Activated T-cell treated with anti-CD3 and anti-CD28 coated beads, Interleukin-2, amount 50 U/mL, for 72 hours (primary cell): ENCODE measurements at regions not wholly inside any gene's neighbourhood (a gene's known extent, or its start where the extent isn't known, plus 50 kb on each side); places are given as distances from the start of the nearest gene placed in this dataset.

Source experiments
- ATAC-seq, 2 donors: fragments of 150-1000 bp; cut with Tn5 transposase; replicated peaks in 1 of 2; 2 replicates each; pipeline ENCODE4 v1.10.0; 2021; ENCODE audit warnings: moderate library complexity in 2 of 2, mild to moderate bottlenecking in 1 of 2
- DNase-seq, 2 donors: peaks; one replicate each; pipeline ENCODE4 v3.0.0; 2021 to 2022; ENCODE audit warnings: mixed read lengths in 1 of 2
- H3K27ac Mint-ChIP-seq: one replicate; pipeline ENCODE4 v1.8.0; 2022; ENCODE audit warnings: mild to moderate bottlenecking, moderate library complexity, mixed read lengths
- H3K27me3 Mint-ChIP-seq: one replicate; pipeline ENCODE4 v1.8.0; 2022; ENCODE audit warnings: low read depth, mixed read lengths
- H3K36me3 Mint-ChIP-seq, 2 donors: one replicate each; pipeline ENCODE4 v1.8.0; 2022; ENCODE audit warnings: mixed read lengths in 2 of 2, mild to moderate bottlenecking in 1 of 2; ENCODE audit not compliant: insufficient read depth in 2 of 2
- H3K4me1 Mint-ChIP-seq: one replicate; pipeline ENCODE4 v1.8.0; 2022; ENCODE audit warnings: low read depth, mixed read lengths
- H3K4me3 Mint-ChIP-seq, 2 donors: one replicate each; pipeline ENCODE4 v1.8.0; 2022; ENCODE audit warnings: mild to moderate bottlenecking in 2 of 2, mixed read lengths in 2 of 2, moderate library complexity in 2 of 2
- H3K9me3 Mint-ChIP-seq, 2 donors: one replicate each; pipeline ENCODE4 v1.8.0; 2022; ENCODE audit warnings: mixed read lengths in 2 of 2

- H3K27ac Mint-ChIP-seq: no peak overlapping the region
- H3K9me3 Mint-ChIP-seq: no peaks in the 10 kb centered on the region
- no peaks in the 10 kb centered on the region for H3K36me3 Mint-ChIP-seq
- no peak overlapping the region for H3K4me3 Mint-ChIP-seq
- DNase-seq (no peak), ATAC-seq (no peak)
- H3K4me1 Mint-ChIP-seq: no peaks in the 10 kb centered on the region
- H3K27me3 Mint-ChIP-seq: peaks cover 36% of the 10 kb centered on the region
Measured at GRCh38 chr20:63117151-63117550, 98.8 kb downstream of the YTHDF1 start.

- DNase-seq: peak in 1 of 2 donors; percentile 20
- peaks cover 36% of the 10 kb centered on the region for H3K27me3 Mint-ChIP-seq
- no peak overlapping the region for H3K27ac Mint-ChIP-seq
- ATAC-seq: no peak
- no peaks in the 10 kb centered on the region for H3K4me1 Mint-ChIP-seq
- H3K9me3 Mint-ChIP-seq: peaks cover 2% of the 10 kb centered on the region in 2 donors
- no peaks in the 10 kb centered on the region for H3K36me3 Mint-ChIP-seq
- H3K4me3 Mint-ChIP-seq: no peak overlapping the region
Measured at GRCh38 chr20:63116412-63117106, 99.4 kb downstream of the YTHDF1 start.

DNA sequence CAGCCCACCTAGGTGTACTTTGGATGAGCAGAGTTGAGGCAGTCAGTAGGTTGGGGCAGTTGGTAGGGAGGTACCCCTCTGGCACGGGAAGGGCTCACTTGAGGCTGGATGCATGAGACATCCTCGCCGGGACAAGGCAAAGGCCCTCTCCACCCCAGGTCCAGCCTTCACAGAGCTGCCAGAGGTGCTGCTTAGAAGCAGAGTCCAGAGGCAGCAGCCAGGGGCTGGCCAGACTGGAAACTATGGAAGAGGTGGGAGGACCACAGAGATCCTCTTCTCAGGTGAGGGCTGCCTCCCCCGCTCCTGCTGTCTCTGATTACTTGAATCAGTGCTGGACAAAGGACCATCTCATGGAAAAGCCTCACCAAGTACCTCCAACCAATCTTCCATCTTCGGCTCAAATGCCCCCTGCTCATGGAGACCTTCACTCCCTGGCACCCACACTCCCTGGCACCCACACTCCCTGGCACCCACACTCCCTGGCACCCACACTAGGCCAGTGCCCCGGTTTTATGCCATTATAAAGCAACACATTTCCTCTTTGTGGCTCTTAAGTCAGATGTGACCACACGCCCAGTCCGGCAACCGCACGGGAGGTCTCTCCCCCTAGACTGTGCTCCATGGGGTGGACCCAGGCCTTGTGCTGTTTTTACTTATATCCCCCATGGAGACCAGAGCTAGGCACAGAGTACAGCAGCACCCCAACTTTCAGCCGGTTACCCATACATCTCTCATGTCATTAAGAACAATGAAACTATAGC lies 100.1 kb downstream of the YTHDF1 start:
- no peak overlapping the region for H3K4me3 Mint-ChIP-seq
- H3K4me1 Mint-ChIP-seq: no peaks in the 10 kb centered on the region
- H3K27me3 Mint-ChIP-seq: peaks cover 36% of the 10 kb centered on the region

GRCh38 chr20:63114693-63115311 lies 101.1 kb downstream of the YTHDF1 start:
- no peak for DNase-seq
- Mint-ChIP-seq H3K9me3 (peaks cover 2% of the 10 kb centered on the region in 2 donors), H3K36me3 (no peaks in the 10 kb centered on the region), H3K27ac (no peak overlapping the region), H3K4me1 (no peaks in the 10 kb centered on the region), H3K4me3 (no peak overlapping the region), H3K27me3 (peaks cover 36% of the 10 kb centered on the region)
- ATAC-seq: no peak

More for the DNA sequence above, 100.1 kb downstream of the YTHDF1 start:
- Mint-ChIP-seq H3K9me3 (peaks cover 2% of the 10 kb centered on the region in 2 donors), H3K27ac (no peak overlapping the region), H3K36me3 (no peaks in the 10 kb centered on the region)
- ATAC-seq: no peak
- no peak for DNase-seq

DNA sequence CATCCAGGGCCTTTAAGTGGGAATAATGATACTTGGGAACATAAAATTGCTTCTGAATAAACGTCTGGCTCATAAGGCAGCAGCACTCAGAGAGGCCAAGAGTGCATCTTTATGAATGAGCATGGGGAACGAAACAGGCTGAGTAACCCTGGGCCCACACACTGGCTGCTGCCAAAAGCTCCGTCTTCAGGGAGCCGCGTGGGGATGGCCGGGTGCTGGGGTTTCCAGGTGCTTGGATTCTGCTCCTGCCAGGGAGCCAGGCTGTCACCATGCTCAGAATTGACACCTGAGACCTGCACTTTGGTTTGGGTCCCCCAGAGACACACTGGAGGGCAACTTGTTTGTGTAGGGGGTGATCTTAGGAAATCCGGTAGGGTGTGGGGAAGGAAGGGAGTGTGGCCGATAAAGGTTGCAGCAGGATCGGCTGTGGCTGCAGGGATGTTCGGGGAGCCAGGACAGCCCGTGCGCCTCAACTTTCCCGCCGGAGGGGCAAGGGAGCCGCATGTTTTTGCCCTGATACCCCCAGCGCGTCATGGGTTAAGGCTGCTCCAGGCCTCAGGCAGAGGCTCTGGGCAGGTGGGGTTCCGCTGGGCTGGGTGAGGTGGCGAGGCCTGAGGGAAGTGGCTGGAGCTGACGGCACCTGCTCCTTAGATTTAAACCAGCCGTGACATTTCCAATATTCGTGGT lies 101.8 kb downstream of the YTHDF1 start:
- H3K27me3 Mint-ChIP-seq: peaks cover 36% of the 10 kb centered on the region
- H3K4me3 Mint-ChIP-seq: no peak overlapping the region
- H3K27ac Mint-ChIP-seq: no peak overlapping the region
- H3K9me3 Mint-ChIP-seq: peaks cover 2% of the 10 kb centered on the region in 2 donors
- no peaks in the 10 kb centered on the region for H3K36me3 Mint-ChIP-seq
- DNase-seq: no peak
- no peaks in the 10 kb centered on the region for H3K4me1 Mint-ChIP-seq
- no peak for ATAC-seq

GRCh38 chr20:63112491-63113219 lies 103.3 kb downstream of the YTHDF1 start:
- Mint-ChIP-seq H3K36me3 (no peaks in the 10 kb centered on the region), H3K9me3 (peaks cover 2 to 5% of the 10 kb centered on the region in 2 donors), H3K4me3 (no peak overlapping the region), H3K27me3 (peaks cover 36% of the 10 kb centered on the region), H3K27ac (no peak overlapping the region), H3K4me1 (no peaks in the 10 kb centered on the region)
- ATAC-seq (no peak), DNase-seq (no peak)

DNA sequence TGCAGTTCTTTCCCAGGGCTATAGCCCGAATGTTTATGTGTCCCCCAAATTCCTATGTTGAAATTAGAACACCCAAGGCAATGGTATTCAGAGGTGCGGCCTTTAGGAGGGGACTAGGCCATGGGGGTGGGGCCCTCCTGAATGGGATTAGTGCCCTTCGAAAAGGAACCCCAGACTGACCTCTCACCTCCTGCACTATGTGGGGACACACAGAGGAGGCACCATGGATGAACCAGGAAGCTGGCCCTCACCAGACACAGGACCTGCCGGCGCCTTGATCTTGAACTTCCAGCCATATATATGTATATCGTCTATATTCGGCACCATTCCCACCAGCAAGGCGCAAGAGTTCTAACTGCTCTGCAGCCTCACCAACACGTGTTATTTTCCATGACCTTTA lies 101.5 kb upstream of the BHLHE23 start:
- DNase-seq: no peak
- Mint-ChIP-seq H3K27me3 (no peaks in the 10 kb centered on the region), H3K4me3 (no peak overlapping the region), H3K4me1 (no peaks in the 10 kb centered on the region), H3K36me3 (no peaks in the 10 kb centered on the region), H3K27ac (no peak overlapping the region), H3K9me3 (peaks cover 2 to 5% of the 10 kb centered on the region in 2 donors)
- ATAC-seq: no peak

DNA sequence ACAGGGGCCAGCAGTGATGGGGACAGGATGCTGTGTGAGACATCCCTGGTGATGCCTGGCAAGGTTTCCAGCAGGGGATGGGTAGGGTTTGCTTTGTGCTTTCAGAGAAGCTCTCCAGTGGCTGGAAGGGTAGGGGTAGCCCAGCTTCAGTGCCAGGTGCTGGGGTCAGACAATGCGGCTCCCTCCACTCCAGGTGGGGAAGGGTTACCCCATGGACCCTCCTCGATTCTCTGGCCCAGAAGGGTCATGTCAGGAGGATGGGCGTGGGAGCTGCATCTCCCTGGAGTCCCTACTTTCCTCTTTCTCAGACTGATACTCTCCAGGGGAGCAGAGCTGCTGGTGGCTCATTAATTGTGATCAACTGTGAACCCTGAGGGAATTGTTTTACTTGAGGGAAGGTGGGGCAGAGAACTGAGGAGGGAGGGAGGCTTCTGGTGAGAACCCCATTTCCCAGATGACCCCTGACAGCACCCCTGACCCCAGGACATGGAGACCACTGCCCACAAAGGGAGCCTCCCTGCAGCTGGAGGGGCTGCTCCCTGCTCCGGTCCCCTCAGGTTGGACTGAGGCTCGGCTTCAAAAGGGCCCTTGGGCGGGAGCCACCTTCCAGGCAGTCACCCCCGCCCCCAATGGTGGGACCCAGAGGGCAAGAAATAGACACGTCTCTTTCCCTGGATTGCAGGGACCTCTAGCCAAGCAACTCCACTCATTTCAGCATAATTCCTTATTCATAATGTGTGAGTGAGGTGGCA lies 100.9 kb upstream of the BHLHE23 start:
- ATAC-seq: no peak
- no peak overlapping the region for H3K4me3 Mint-ChIP-seq
- H3K36me3 Mint-ChIP-seq: no peaks in the 10 kb centered on the region
- no peak for DNase-seq
- H3K27me3 Mint-ChIP-seq: no peaks in the 10 kb centered on the region
- no peak overlapping the region for H3K27ac Mint-ChIP-seq
- peaks cover 4% of the 10 kb centered on the region for H3K4me1 Mint-ChIP-seq
- H3K9me3 Mint-ChIP-seq: peaks cover 2 to 5% of the 10 kb centered on the region in 2 donors

GRCh38 chr20:63106765-63107448 lies 100.1 kb upstream of the BHLHE23 start:
- H3K4me1 Mint-ChIP-seq: peaks cover 4% of the 10 kb centered on the region
- H3K4me3 Mint-ChIP-seq: no peak overlapping the region
- H3K36me3 Mint-ChIP-seq: peaks cover 0 to 2% of the 10 kb centered on the region in 2 donors
- H3K27ac Mint-ChIP-seq: no peak overlapping the region
- H3K9me3 Mint-ChIP-seq: peaks cover 2 to 5% of the 10 kb centered on the region in 2 donors
- ATAC-seq (no peak), DNase-seq (no peak)
- no peaks in the 10 kb centered on the region for H3K27me3 Mint-ChIP-seq

DNA sequence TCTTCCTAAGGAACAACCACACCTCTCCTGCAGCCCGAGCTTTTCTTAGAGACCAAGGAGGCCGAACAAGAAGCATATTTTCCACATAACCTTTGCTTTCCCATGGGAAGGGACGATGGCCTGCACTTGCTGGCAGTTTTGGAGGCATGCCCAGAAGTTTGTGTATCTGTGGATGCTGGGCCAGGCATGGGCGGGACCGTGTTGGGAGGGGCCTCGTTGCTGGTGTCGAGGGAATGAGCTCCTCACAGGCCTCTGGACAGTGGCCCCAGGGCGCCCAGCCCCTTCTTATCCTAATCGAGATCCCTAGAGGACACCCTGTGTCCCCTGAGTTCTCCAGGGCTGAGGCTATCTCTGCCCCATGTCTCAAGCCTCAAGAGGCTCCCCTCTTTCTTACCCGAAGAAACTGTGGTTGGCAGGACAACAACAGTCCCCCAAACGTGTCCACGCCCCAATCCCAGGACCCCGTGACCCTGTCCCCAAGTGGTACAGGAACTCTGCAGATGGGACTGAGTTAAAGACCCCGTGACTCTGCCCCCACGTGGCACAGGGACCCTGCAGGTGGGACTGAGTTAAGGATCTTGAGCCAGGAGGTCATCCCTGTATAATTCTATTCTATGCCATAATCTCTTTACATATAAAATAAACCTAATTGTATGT lies 99.5 kb upstream of the BHLHE23 start:
- peaks cover 0 to 3% of the 10 kb centered on the region in 2 donors for H3K9me3 Mint-ChIP-seq
- H3K4me3 Mint-ChIP-seq: no peak overlapping the region
- no peak overlapping the region for H3K27ac Mint-ChIP-seq
- peaks cover 4% of the 10 kb centered on the region for H3K4me1 Mint-ChIP-seq
- ATAC-seq (no peak), DNase-seq (no peak)
- H3K36me3 Mint-ChIP-seq: peaks cover 0 to 3% of the 10 kb centered on the region in 2 donors
- no peaks in the 10 kb centered on the region for H3K27me3 Mint-ChIP-seq
